HCT116 (cell line): ENCODE measurements at regions not wholly inside any gene's neighbourhood (a gene's known extent, or its start where the extent isn't known, plus 50 kb on each side); places are given as distances from the start of the nearest gene placed in this dataset.

Experiments
- ATAC-seq: fragments of 200-7000 bp; cut with Tn5 transposase; 2 replicates; pipeline ENCODE4 v1.9.1; 2020; ENCODE audit warnings: mild to moderate bottlenecking, moderate library complexity
- BruUV-seq: library from RNA; stranded (reverse); fragments of 400-500 nt; replicated peaks from 2 replicates; lab custom pipeline; 2021; lab: Mats Ljungman, UMichigan
- CTCF ChIA-PET: fragments of 300-600 bp; sonication (Branson Sonifier 250); formaldehyde crosslinking; loops from one replicate; lab custom pipeline; 2021; ENCODE audit warnings: antibody characterized with exemption; lab: Charles Lee
- POLR2A ChIA-PET: fragments of 300-600, 350-600 bp; sonication (Branson Sonifier 250); formaldehyde crosslinking; loops from one replicate; lab custom pipeline; 2021; ENCODE audit warnings: antibody characterized with exemption; lab: Charles Lee
- RAD21 ChIA-PET, 2 experiments: fragments of 300-600 bp; sonication (Branson Sonifier 250); formaldehyde crosslinking; loops; one replicate each; lab custom pipeline; 2023; ENCODE audit warnings: low total read pairs in 2 of 2; ENCODE audit not compliant: uncharacterized antibody in 2 of 2, unreplicated experiment in 2 of 2, low non-redundant PET in 1 of 2; lab: Charles Lee
- DNase-seq: peaks from one replicate; pipeline ENCODE4 v3.0.0-alpha.2; 2010; ENCODE audit warnings: low read depth, low spot score
- H2AFZ ChIP-seq: fragments of 200-600 bp; shearing (Covaris generic), sonication (generic); 2 replicates; pipeline ENCODE4 v1.6.1; 2017; ENCODE audit warnings: low read depth, mixed run types, mixed read lengths, antibody characterized with exemption, low read length; ENCODE audit not compliant: poor library complexity, severe bottlenecking
- H3K27ac ChIP-seq: 2 replicates; pipeline ENCODE4 v1.5.1; 2012; ENCODE audit warnings: low read depth, low read length
- H3K27me3 ChIP-seq: fragments of 200-600 bp; sonication (generic); 2 replicates; pipeline ENCODE4 v1.6.1; 2016; ENCODE audit warnings: mixed run types, low read length, mixed read lengths; ENCODE audit not compliant: insufficient read depth
- H3K36me3 ChIP-seq, 2 experiments: fragments of 200-500 bp in 1 of 2; fragments of 200-600 bp in 1 of 2; sonication (Bioruptor generic) in 1 of 2; sonication (generic) in 1 of 2; 2 replicates each; pipeline versions ENCODE4 v1.5.1 to v1.6.1; 2014 to 2016; ENCODE audit warnings: low read length in 2 of 2, inconsistent platforms in 1 of 2, mixed read lengths in 1 of 2, mixed run types in 1 of 2; ENCODE audit not compliant: insufficient read depth in 2 of 2, control insufficient read depth in 1 of 2
- H3K4me1 ChIP-seq, 2 experiments: fragments of 200-600 bp in 1 of 2; sonication (generic) in 1 of 2; 2 replicates each; pipeline versions ENCODE4 v1.5.1 to v1.6.1; 2012 to 2017; ENCODE audit warnings: low read length in 2 of 2, inconsistent platforms in 1 of 2, mild to moderate bottlenecking in 1 of 2, mixed read lengths in 1 of 2, mixed run types in 1 of 2, moderate library complexity in 1 of 2; ENCODE audit not compliant: insufficient read depth in 2 of 2, control insufficient read depth in 1 of 2
- H3K4me2 ChIP-seq: fragments of 200-600 bp; sonication (generic); 2 replicates; pipeline ENCODE4 v1.6.1; 2017; ENCODE audit warnings: mixed run types, low read length, mixed read lengths
- H3K4me3 ChIP-seq, 2 experiments: fragments of 200-600 bp in 1 of 2; sonication (generic) in 1 of 2; replicated peaks in 1 of 2; 2 replicates each; pipeline ENCODE4 v1.5.1; 2011 to 2016; ENCODE audit warnings: low read length in 2 of 2, control low read depth in 1 of 2, low read depth in 1 of 2, mild to moderate bottlenecking in 1 of 2, mixed read lengths in 1 of 2, mixed run types in 1 of 2
- H3K79me2 ChIP-seq: fragments of 200-600 bp; sonication (generic); 2 replicates; pipeline ENCODE4 v1.6.1; 2017; ENCODE audit warnings: mild to moderate bottlenecking, mixed run types, low read length, moderate library complexity, mixed read lengths; ENCODE audit not compliant: insufficient read depth
- H3K9ac ChIP-seq: fragments of 200-600 bp; sonication (generic); 2 replicates; pipeline ENCODE4 v1.6.1; 2016; ENCODE audit warnings: low read length, mixed read lengths
- H3K9me2 ChIP-seq: fragments of 200-600 bp; sonication (generic), shearing (Covaris generic); 2 replicates; pipeline ENCODE4 v1.6.1; 2017; ENCODE audit warnings: mixed run types, mild to moderate bottlenecking, moderate library complexity; ENCODE audit not compliant: insufficient read depth
- H3K9me3 ChIP-seq, 2 experiments: fragments of 200-500 bp in 1 of 2; fragments of 200-600 bp in 1 of 2; sonication (Bioruptor generic) in 1 of 2; sonication (generic) in 1 of 2; 2 replicates each; pipeline ENCODE4 v1.6.1; 2014 to 2017; ENCODE audit warnings: low read length in 2 of 2, mixed read lengths in 2 of 2, inconsistent platforms in 1 of 2, low read depth in 1 of 2, mild to moderate bottlenecking in 1 of 2, mixed run types in 1 of 2, moderate library complexity in 1 of 2; ENCODE audit not compliant: control insufficient read depth in 1 of 2, insufficient read depth in 1 of 2
- H4K20me1 ChIP-seq: fragments of 200-600 bp; sonication (generic), shearing (Covaris generic); 2 replicates; pipeline ENCODE4 v1.6.1; 2017; ENCODE audit warnings: mixed run types, mild to moderate bottlenecking, moderate library complexity; ENCODE audit not compliant: insufficient read depth
- EGR1 ChIP-seq: IDR thresholded peaks from 2 replicates; pipeline ENCODE4 v1.6.1; 2012; ENCODE audit warnings: low read depth
- FOSL1 ChIP-seq: IDR thresholded peaks from 2 replicates; pipeline ENCODE4 v1.6.1; 2012; ENCODE audit warnings: low read depth
- REST ChIP-seq: IDR thresholded peaks from 2 replicates; pipeline ENCODE4 v1.6.1; 2012; ENCODE audit warnings: low read depth
- SP1 ChIP-seq: IDR thresholded peaks from 2 replicates; pipeline ENCODE4 v1.6.1; 2012; ENCODE audit warnings: low read depth
- ZBTB33 ChIP-seq: IDR thresholded peaks from 2 replicates; pipeline ENCODE4 v1.6.1; 2011; ENCODE audit warnings: mild to moderate bottlenecking, low read length, moderate library complexity; ENCODE audit not compliant: insufficient replicate concordance; ENCODE audit errors: extremely low read depth
- ZNF274 ChIP-seq: fragments of 200-500 bp; sonication (Bioruptor generic); IDR thresholded peaks from 2 replicates; pipeline ENCODE4 v1.6.1; 2014; ENCODE audit warnings: mild to moderate bottlenecking, low read depth, low read length, inconsistent platforms
- intact Hi-C: fragments of 100-400 bp; cut with micrococcal nuclease; formaldehyde crosslinking; loops from 2 replicates; pipeline ENCODE4 v1.10.0; 2022

- RAD21 ChIA-PET, result no interaction called here
- Histone ChIP-seq H3K27me3 (no peaks in the 10 kb centered on the region), H3K27ac (no peak overlapping the region), H3K9me3 (peaks cover 13 to 16% of the 10 kb centered on the region in 2 experiments; a peak in 2 of 4 replicates), H3K4me1 (no peaks in the 10 kb centered on the region), H3K9me2 (no peaks in the 10 kb centered on the region), H3K9ac (no peak overlapping the region), H3K79me2 (no peaks in the 10 kb centered on the region), H3K4me3 (no peak overlapping the region), H4K20me1 (no peaks in the 10 kb centered on the region), H3K4me2 (no peak overlapping the region), H3K36me3 (no peaks in the 10 kb centered on the region), H2AFZ (no peak overlapping the region)
- ATAC-seq (no peak), DNase-seq (no peak)
- TF ChIP-seq ZNF274 (no peak), SP1 (no peak), ZBTB33 (no peak), FOSL1 (no peak), EGR1 (no peak), REST (no peak)
- POLR2A ChIA-PET, result no interaction called here
- BruUV-seq, result no TSS peak
- CTCF ChIA-PET, result no interaction called here
- intact Hi-C loops, result no loop called here
Measured at GRCh38 chr11:80814813-80815212, 1374.0 kb upstream of the TENM4 start.
